HG03354 (cell line): ENCODE measurements at regions not wholly inside any gene's neighbourhood (a gene's known extent, or its start where the extent isn't known, plus 50 kb on each side); places are given as distances from the start of the nearest gene placed in this dataset.
"Not testable (repeated sequence)": the region's sequence is repeated elsewhere in the genome, so short reads cannot be mapped to it uniquely, and the experiment has no call there.

ENCODE experiments used
- ATAC-seq: cut with Tn5 transposase; IDR thresholded peaks from one replicate; pipeline ENCODE4 v1.9.1; 2021; ENCODE audit warnings: mild to moderate bottlenecking; ENCODE audit not compliant: unreplicated experiment, poor library complexity, severe bottlenecking

DNA sequence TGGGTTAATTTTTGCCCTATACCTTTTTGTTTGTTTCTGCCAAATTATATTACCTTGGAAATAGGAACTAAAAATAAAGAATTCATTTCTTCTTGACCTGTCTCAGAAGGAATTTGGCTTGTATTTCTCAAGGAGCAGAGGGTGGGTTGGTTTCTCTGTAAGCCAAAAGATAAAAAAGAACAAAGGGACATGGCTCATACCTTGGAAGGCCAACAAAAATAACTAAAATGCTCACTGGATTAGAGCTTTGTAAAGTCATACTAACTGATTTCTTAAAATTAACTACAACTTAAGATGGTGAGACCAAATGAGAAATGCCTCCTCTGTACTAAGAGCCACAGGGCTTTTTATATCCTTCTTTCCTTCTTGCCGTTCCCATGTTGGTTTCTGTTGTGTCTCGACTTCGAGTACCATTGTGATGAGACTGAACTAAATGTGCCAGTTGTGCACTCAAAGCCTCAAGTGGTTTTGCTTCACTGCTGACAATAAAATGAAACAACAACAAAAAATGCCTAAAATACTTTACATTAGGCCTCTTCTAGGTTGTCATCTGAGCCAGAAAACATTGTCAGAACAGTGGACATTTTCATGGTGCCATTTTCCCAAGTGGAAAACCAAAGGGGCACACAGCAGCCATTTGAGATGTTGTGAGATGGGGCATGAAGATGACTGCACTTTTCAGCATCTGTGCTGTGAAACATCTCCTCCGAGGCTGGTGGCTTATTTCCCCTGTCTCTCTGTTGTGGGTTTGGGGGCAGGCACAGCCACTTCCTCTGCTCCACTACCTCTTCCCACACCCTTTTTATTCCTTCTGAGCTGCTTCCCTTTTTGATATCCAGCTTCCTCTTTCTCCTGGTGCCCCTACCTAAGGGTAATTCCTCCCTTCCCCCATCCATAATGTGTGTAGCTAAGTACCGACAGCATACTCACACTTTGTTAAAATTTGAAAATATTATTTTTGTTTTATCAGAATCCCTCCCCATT lies 51.8 kb upstream of the AGR3 start:
- no peak for ATAC-seq

DNA sequence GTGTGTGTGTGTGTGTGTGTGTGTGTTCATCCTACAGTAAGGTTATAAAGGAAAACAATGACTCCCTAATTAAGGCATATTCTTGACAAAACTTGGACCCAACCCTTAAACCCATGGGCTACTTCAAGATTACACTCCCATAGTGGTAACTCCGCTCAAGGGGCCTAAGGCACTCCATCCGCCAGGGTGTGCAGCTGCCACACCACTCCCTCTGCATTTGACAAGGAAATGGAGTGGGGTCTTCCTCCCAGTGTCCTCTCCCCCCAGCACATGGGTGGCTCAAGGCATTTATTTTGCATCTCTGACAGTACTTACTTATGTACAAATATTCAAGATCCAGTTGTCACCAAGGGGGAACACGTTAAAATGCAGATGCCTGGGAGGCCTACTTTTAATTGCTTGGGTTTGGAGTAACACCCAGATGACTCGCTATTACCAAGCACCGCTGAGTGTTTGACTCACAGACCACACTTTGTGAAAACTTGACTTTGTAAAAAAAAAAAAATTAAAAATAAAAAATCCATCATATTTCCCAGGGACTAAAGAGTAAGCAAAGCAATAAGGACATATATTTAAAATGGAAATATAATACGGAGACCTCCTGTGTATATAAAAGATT lies 53.0 kb upstream of the AGR3 start:
- no peak for ATAC-seq

- ATAC-seq = no peak
Observed at GRCh38 chr7:16935341-16935735, 53.6 kb upstream of the AGR3 start.

DNA sequence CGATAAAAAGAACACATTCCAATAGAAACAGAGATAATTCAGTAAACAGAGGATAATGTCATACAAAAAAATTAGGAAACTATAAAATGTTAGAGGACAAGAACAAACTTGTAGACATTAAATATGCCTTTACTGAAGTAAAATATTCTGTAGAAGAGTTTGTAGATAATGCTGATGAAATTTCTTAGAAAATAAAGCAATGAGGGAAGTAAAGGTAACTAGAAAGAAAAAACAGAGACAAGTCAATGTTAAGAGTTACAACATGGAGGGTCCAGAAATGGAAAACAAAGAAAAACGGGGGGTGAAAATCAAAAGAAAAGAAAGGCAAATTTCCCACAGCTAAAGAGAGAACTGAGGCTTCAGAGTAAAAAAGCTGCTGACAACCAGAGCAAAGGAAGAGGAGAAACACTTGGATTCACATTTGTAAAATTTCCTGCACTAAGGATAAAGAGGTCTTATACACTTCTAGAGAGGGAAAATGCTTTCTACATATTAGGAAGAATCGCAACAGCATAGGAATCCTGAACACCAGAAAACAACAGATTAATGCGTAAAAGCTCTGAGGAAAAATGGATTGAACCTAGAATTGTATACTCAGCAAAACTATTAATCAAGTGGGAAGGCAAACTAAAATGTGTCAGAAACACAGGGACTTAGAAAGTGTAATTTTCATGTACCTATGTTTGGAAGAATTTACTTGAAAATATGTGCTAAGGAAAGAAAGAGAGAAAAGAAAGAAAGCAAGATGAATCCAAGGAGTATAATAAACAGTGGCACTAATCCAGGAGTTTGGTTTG lies 55.0 kb upstream of the AGR3 start:
- ATAC-seq = no peak

DNA sequence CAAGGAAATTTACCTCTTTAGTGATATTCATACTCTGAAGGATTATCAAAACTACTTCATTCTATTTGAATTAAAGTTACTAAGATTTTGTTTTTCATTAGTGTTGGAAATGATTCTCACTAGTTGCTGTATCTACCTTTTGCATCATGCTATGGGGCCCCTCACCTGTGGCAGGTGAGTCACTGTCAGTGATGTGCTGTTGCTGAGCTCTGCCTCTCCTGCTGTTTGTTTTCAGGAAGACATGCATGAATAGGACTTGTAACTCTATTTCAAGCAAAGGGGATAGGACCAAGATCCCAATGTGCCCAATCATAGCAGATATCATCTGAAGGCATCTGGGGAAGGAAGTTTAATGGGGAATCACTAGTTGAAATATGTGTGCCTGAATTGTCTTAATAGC lies 57.4 kb upstream of the AGR3 start:
- no peak for ATAC-seq

DNA sequence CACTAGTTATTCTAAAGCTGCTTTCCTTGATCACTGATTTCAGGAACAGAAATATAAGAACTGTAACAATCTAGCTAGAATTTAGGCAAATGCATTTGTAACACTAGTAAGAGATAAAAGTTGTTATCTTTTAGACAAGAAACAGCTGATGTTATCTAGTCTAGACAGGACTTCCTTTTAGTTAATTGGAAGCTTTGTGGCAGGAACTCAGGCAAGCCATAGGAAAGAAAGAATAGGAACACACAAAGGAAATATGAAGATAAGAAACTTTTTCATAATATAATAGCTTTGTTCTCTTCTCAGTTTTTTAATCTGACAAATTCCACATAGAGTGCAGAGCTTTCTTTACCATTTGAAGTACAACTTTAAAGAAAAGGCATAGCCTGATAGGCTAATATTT lies 59.0 kb upstream of the AGR3 start:
- ATAC-seq = no peak

GRCh38 chr7:16942929-16943509 lies 61.2 kb upstream of the AGR3 start:
- ATAC-seq = no peak

- ATAC-seq = no peak
Observed at GRCh38 chr7:16944936-16945335, 63.2 kb upstream of the AGR3 start.

DNA sequence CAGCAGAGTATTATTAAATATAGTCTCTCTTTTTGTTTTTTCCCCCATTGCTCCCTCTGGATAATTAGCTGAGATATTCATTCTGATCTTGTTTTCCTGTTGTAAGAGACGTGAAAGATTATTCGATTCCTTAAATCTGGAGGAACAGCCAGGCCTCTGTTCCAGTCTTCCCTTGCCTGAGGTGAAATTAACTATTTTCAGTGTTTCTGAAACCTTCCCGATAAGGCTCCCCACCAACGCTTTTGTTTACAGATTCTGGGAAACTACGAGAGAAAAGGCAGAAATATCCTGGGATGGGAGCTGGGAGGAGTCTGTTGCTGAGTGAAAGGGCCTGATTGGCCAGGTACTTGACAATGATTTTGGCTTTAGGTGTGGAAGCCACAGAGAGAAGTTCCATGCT lies 63.6 kb upstream of the AGR3 start:
- ATAC-seq = no peak

DNA sequence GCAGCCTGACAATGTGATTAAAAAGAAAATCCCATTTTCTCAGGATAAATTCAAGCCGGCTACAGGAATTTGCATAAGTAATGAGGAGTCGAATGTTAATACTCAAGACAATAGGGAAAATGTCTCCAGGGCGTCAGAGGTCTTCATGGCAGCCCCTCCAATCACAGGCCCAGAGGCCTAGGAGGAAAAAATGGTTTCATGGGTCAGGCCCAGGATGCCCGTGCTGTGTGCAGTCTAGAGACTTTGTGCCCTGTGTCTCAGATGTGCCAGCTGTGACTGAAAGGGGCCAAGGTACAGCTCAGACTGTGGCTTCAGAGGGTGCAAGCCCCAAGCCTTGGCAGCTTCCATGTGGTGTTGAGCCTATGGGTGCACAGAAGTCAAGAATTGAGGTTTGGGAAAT lies 66.3 kb upstream of the AGR3 start:
- ATAC-seq = not testable (repeated sequence)

GRCh38 chr7:16951483-16952080 lies 69.8 kb upstream of the AGR3 start:
- no peak for ATAC-seq

DNA sequence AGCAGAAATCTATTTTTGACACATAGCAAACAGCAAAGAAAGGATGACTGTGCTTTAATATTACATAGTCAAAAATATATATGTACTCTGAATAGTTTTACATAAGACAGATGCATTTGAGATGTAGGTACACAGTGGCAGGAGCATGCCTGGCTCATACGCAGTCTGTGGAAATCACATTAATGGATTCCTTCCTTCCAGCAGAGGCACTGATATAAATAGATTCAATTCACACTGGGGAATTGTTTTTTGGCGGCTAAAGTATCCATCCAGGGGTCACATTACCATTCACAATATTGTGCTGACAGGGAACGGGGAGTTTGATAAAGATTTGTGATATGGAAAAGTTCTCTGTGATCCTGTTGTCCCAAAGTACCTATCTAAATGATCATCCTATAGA lies 72.5 kb upstream of the AGR3 start:
- ATAC-seq = no peak

DNA sequence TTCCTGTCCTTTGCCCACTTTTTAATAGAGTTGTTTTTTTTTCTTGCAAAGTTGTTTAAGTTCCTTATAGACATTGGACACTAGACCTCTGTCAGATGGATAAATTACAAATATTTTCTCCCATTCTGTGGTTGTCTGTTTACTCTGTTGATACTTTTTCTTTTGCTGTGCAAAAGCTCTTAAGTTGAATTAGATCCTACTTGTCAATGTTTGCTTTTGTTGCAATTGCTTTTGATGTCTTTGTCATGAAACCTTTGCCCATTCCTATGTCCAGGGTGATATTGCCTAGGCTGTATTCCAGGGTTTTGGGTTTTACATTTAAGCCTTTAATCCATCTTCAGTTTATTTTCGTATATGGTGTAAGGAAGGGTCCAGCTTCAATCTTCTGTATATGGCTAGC lies 76.9 kb upstream of the AGR3 start:
- no peak for ATAC-seq

GRCh38 chr7:16960337-16960965 lies 78.7 kb upstream of the AGR3 start:
- ATAC-seq = no peak

DNA sequence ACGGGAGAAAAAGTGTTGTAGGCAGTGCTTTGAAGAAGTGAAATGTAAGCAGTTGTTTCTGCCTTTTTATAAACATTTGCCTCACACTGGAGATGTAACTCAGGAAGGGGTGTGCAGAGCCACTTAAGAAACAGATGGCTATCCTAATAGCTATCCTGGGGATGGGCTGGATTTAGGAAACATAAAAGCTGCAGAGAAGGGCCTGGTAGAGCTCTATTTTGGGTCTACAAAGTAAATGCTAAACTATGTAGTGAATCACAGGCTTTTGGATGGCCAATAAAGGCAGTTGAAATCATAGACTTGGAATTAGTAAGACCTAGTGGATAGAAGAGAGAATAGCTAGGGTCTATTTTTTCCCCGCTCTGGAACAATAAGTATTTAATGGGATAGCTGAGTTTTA lies 79.9 kb upstream of the AGR3 start:
- ATAC-seq = no peak

GRCh38 chr7:16963044-16963443 lies 81.3 kb upstream of the AGR3 start:
- ATAC-seq = no peak

DNA sequence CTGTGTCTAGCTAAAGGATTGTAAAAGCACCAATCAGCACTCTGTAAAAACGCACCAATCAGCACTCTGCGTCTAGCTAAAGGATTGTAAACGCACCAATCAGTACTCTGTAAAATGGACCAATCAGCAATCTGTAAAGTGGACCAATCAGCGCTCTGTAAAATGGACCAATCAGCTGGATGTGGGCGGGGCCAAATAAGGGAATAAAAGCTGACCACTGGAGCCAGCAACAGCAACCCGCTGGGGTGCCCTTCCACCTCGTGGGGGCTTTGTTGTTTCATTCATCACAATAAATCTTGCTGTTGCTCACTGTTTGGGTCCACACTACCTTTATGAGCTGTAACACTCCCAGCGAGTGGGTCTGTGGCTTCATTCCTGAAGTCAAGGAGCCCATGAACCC lies 83.9 kb upstream of the AGR3 start:
- ATAC-seq = not testable (repeated sequence)

GRCh38 chr7:16967300-16967811 lies 85.6 kb upstream of the AGR3 start:
- no peak for ATAC-seq
